Fibroblast of lung (primary cell): ENCODE measurements at regions not wholly inside any gene's neighbourhood (a gene's known extent, or its start where the extent isn't known, plus 50 kb on each side); places are given as distances from the start of the nearest gene placed in this dataset.

ENCODE experiments used
- EZH2 ChIP-seq: IDR thresholded peaks from 2 replicates; pipeline ENCODE4 v1.5.1; 2012; ENCODE audit warnings: low read length, control low read depth, mild to moderate bottlenecking; ENCODE audit errors: missing control alignments
- TF ChIP-seq, protein P1 (sequence below), 2 donors: IDR thresholded peaks in 1 of 2; conservative IDR thresholded peaks in 1 of 2; 1 replicate in 1 of 2; 2 replicates in 1 of 2; pipeline ENCODE4 v1.5.1; 2011 to 2012; ENCODE audit warnings: low read length in 2 of 2, control low read depth in 1 of 2, inconsistent platforms in 1 of 2, low read depth in 1 of 2, mild to moderate bottlenecking in 1 of 2

DNA sequence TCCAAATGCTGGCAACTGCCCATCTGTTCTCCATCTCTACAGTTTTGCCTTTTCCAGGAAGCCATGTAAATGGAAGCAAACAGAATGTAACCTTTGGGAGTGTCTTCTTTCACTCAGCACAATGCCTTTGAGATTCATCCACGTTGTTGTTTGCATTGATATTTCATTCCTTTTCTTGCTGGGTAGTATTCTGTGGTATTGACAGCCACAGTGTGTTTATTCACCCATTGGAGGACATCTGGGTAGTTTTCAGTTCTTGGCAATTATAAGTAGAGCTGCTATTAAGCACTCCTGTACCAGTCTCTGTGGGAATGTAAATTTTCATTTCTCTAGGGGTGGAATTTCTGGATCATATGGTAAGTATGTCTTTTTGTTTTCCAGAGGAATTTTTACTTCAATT lies 194.3 kb upstream of the RPS6KA3 start:
- TF ChIP-seq, protein P1, sequence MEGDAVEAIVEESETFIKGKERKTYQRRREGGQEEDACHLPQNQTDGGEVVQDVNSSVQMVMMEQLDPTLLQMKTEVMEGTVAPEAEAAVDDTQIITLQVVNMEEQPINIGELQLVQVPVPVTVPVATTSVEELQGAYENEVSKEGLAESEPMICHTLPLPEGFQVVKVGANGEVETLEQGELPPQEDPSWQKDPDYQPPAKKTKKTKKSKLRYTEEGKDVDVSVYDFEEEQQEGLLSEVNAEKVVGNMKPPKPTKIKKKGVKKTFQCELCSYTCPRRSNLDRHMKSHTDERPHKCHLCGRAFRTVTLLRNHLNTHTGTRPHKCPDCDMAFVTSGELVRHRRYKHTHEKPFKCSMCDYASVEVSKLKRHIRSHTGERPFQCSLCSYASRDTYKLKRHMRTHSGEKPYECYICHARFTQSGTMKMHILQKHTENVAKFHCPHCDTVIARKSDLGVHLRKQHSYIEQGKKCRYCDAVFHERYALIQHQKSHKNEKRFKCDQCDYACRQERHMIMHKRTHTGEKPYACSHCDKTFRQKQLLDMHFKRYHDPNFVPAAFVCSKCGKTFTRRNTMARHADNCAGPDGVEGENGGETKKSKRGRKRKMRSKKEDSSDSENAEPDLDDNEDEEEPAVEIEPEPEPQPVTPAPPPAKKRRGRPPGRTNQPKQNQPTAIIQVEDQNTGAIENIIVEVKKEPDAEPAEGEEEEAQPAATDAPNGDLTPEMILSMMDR (conservative IDR thresholded peaks at IDR 0.05 in 1 of 2, IDR thresholded peaks at IDR 0.05 in 1 of 2; ENCODE audit: low read depth in 1 of 2, low read length in 2 of 2), result no peak
- TF ChIP-seq EZH2, result no peak
